Stimulated activated CD4-positive, alpha-beta T cell treated with anti-CD3 and anti-CD28 coated beads, Interleukin-1b, Interleukin-23, amount 100 ng/mL, for 48 hours (primary cell): ENCODE measurements at regions not wholly inside any gene's neighbourhood (a gene's known extent, or its start where the extent isn't known, plus 50 kb on each side); places are given as distances from the start of the nearest gene placed in this dataset.

ENCODE experiments used
- DNase-seq: peaks from one replicate; pipeline ENCODE4 v3.0.0-alpha.2; 2020

DNA sequence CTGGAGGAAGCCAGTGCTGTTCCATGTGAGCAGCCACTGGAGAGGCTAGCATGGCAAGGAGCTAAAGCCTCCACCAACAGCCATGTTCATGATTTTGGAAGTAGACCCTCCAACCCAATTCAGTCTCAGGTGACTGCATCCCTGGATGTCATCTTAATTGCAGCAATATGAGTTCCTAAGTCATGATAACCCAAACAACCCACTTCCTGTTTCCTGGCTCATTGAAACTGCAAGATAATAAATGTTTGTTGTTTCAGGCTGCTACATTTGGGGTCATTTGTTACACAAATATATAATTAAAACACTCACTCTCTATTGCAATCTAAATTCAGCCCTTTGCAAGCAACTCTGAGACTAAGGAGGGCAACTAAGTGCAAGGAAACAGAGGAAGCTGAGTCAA is 62.4 kb upstream of the SLC24A5 start:
- no peak for DNase-seq

- DNase-seq: no peak
These were observed 61.0 kb upstream of the SLC24A5 start for GRCh38 chr15:48059791-48060190.

DNA sequence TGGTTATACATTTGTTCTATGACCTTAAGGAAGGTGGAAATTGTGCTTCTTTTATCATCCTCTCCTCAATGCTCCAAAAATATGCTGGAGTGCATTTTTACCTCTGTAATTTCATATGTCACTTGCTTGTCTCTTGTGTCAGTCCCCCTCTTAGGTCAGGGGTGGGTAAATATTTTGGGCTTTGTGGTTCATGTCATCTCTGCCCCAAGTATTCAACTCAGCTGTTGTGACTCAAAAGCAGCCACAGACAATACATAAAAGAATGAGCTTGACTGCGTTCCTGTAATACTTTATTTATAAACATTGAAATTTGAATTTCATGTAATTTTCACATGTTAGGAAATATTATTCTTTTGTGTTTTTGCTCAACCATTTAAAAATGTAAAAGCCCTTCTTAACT is 60.4 kb upstream of the SLC24A5 start:
- DNase-seq: no peak

- no peak for DNase-seq
These were observed 59.2 kb upstream of the SLC24A5 start for GRCh38 chr15:48061605-48062004.

GRCh38 chr15:48062148-48062872 is 58.5 kb upstream of the SLC24A5 start:
- DNase-seq: no peak

GRCh38 chr15:48063411-48063985 is 57.3 kb upstream of the SLC24A5 start:
- DNase-seq: no peak

GRCh38 chr15:48064421-48064820 is 56.4 kb upstream of the SLC24A5 start:
- no peak for DNase-seq

DNA sequence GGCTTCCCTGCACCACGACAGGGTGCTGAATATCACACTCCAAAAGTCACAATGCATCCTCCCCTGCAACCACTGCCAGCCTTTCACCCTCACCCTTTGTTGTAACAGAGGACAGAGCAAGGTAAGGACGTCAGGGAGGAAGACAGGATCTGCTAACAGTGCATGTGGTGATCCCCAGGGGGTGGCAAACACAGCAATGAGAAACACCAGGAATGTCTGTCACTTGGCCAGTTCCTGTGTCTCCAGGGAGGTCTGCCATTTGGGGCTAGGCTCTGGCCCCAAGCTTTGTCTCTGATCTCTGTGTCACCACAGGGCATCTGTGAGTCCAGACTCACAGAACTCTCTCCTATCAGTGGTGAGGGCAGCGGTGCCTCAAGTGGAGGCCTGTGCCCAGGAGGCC is 54.3 kb upstream of the SLC24A5 start:
- DNase-seq: no peak
